SU-DHL-6 (cell line): ENCODE measurements at regions not wholly inside any gene's neighbourhood (a gene's known extent, or its start where the extent isn't known, plus 50 kb on each side); places are given as distances from the start of the nearest gene placed in this dataset.

ENCODE experiments used
- H2AFZ ChIP-seq: fragments of 200-600 bp; sonication (generic); 2 replicates; pipeline ENCODE4 v1.6.1; 2014; ENCODE audit warnings: low read depth, mild to moderate bottlenecking, moderate library complexity, mixed read lengths, antibody characterized with exemption, low read length; ENCODE audit not compliant: severe bottlenecking
- H3F3A ChIP-seq: fragments of 200-600 bp; shearing (Covaris generic); 2 replicates; pipeline ENCODE4 v1.6.0; 2016; ENCODE audit warnings: antibody characterized with exemption, mild to moderate bottlenecking; ENCODE audit not compliant: insufficient read depth
- H3K27ac ChIP-seq: fragments of 200-600 bp; sonication (generic); 2 replicates; pipeline ENCODE4 v1.5.1; 2016; ENCODE audit warnings: low read depth, mild to moderate bottlenecking, low read length, moderate library complexity, mixed read lengths
- H3K27me3 ChIP-seq: fragments of 200-600 bp; sonication (generic), shearing (Covaris generic); 2 replicates; pipeline ENCODE4 v1.6.0; 2014; ENCODE audit warnings: mild to moderate bottlenecking, low read length
- H3K36me3 ChIP-seq: fragments of 200-600 bp; sonication (generic); 2 replicates; pipeline ENCODE4 v1.6.1; 2014; ENCODE audit warnings: mild to moderate bottlenecking, low read length, mixed read lengths
- H3K4me2 ChIP-seq: fragments of 300-600, 200-600 bp; shearing (Covaris generic), sonication (generic); 2 replicates; pipeline ENCODE4 v1.6.0; 2014; ENCODE audit warnings: low read length, low read depth, mild to moderate bottlenecking; ENCODE audit not compliant: poor library complexity, severe bottlenecking
- H3K4me3 ChIP-seq: fragments of 200-600 bp; sonication (generic); 2 replicates; pipeline ENCODE4 v1.5.1; 2014; ENCODE audit warnings: antibody characterized with exemption, low read length, mild to moderate bottlenecking, mixed read lengths; ENCODE audit not compliant: insufficient read depth, poor library complexity, severe bottlenecking
- H3K79me2 ChIP-seq: fragments of 200-600 bp; sonication (generic); 2 replicates; pipeline ENCODE4 v1.6.1; 2014; ENCODE audit warnings: mild to moderate bottlenecking, low read length, moderate library complexity; ENCODE audit not compliant: insufficient read depth
- H3K9ac ChIP-seq: fragments of 200-600 bp; sonication (generic); 2 replicates; pipeline ENCODE4 v1.7.0; 2014; ENCODE audit warnings: mild to moderate bottlenecking, low read length
- H3K9me2 ChIP-seq: fragments of 200-600 bp; sonication (generic); replicated peaks from 2 replicates; pipeline ENCODE4 v1.6.1; 2014; ENCODE audit warnings: low read length; ENCODE audit not compliant: insufficient read depth
- H3K9me3 ChIP-seq: fragments of 200-600 bp; sonication (generic); 2 replicates; pipeline ENCODE4 v1.6.1; 2014; ENCODE audit warnings: low read length, mixed read lengths; ENCODE audit not compliant: insufficient read depth
- H4K20me1 ChIP-seq: fragments of 200-600 bp; sonication (generic); 2 replicates; pipeline ENCODE4 v1.6.1; 2014; ENCODE audit warnings: low read depth, mild to moderate bottlenecking, antibody characterized with exemption, low read length, moderate library complexity, mixed read lengths
- EZH2phosphoT487 ChIP-seq: fragments of 200-600 bp; sonication (generic), shearing (Covaris generic); conservative IDR thresholded peaks from 2 replicates; pipeline ENCODE4 v1.6.1; 2018; ENCODE audit warnings: mild to moderate bottlenecking, antibody characterized with exemption, low read length, moderate library complexity, mixed read lengths
- TF ChIP-seq, protein P1 (sequence below): fragments of 200-600 bp; sonication (generic); IDR thresholded peaks from one replicate; pipeline ENCODE4 v1.5.1; 2017; ENCODE audit warnings: antibody characterized with exemption, mild to moderate bottlenecking, low read length, moderate library complexity; ENCODE audit not compliant: insufficient read depth, poor library complexity, severe bottlenecking

DNA sequence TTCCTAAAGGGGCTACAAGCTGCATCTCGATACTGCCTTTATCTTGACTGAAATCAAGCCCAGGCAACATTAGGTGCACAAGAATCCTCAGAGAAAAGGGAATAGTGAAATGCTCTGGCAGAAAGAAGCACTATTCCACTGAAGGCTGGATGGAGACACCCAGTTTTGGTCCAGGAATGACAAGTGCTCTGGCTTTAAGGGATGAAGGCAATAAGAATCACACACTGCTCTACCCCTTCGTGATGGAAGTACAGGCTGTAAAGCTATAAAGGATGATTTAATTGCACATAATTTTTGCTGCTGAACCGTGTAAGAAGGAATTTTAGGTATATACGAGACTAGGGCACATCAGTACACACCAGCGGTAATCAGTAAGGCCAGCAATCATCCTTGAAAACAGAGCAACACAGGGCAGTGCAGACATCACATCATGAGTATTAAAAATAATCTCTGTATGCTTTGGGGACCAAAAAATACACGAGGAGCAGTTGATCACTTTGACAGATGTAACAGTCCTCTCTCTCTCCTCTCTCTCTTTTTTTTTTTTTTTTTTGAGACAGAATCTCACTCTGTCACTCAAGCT, 414.6 kb upstream of the TBL1XR1 start:
- no peaks in the 10 kb centered on the region for H3K9me3 ChIP-seq
- no peak for TF ChIP-seq EZH2phosphoT487
- TF ChIP-seq, protein P1, sequence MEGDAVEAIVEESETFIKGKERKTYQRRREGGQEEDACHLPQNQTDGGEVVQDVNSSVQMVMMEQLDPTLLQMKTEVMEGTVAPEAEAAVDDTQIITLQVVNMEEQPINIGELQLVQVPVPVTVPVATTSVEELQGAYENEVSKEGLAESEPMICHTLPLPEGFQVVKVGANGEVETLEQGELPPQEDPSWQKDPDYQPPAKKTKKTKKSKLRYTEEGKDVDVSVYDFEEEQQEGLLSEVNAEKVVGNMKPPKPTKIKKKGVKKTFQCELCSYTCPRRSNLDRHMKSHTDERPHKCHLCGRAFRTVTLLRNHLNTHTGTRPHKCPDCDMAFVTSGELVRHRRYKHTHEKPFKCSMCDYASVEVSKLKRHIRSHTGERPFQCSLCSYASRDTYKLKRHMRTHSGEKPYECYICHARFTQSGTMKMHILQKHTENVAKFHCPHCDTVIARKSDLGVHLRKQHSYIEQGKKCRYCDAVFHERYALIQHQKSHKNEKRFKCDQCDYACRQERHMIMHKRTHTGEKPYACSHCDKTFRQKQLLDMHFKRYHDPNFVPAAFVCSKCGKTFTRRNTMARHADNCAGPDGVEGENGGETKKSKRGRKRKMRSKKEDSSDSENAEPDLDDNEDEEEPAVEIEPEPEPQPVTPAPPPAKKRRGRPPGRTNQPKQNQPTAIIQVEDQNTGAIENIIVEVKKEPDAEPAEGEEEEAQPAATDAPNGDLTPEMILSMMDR: no peak
- no peak overlapping the region for H3K9ac ChIP-seq
- no peaks in the 10 kb centered on the region for H3K36me3 ChIP-seq
- H4K20me1 ChIP-seq: no peaks in the 10 kb centered on the region
- H2AFZ ChIP-seq: no peak overlapping the region
- no peak overlapping the region for H3K4me2 ChIP-seq
- H3K4me3 ChIP-seq: no peak overlapping the region
- H3K9me2 ChIP-seq: no peaks in the 10 kb centered on the region
- H3F3A ChIP-seq: no peaks in the 10 kb centered on the region
- H3K27me3 ChIP-seq: no peaks in the 10 kb centered on the region
- H3K79me2 ChIP-seq: no peaks in the 10 kb centered on the region
- H3K27ac ChIP-seq: no peak overlapping the region

- Histone ChIP-seq H3K4me3 (no peak overlapping the region), H3K27ac (no peak overlapping the region), H3K9me3 (no peaks in the 10 kb centered on the region), H4K20me1 (no peaks in the 10 kb centered on the region), H3K36me3 (no peaks in the 10 kb centered on the region), H3K9ac (no peak overlapping the region), H3K9me2 (no peaks in the 10 kb centered on the region), H3F3A (no peaks in the 10 kb centered on the region), H3K27me3 (no peaks in the 10 kb centered on the region), H3K79me2 (no peaks in the 10 kb centered on the region), H2AFZ (no peak overlapping the region), H3K4me2 (no peak overlapping the region)
- TF ChIP-seq EZH2phosphoT487: no peak
- TF ChIP-seq, protein P1: no peak
Observed at GRCh38 chr3:177613901-177614300, 416.6 kb upstream of the TBL1XR1 start.

DNA sequence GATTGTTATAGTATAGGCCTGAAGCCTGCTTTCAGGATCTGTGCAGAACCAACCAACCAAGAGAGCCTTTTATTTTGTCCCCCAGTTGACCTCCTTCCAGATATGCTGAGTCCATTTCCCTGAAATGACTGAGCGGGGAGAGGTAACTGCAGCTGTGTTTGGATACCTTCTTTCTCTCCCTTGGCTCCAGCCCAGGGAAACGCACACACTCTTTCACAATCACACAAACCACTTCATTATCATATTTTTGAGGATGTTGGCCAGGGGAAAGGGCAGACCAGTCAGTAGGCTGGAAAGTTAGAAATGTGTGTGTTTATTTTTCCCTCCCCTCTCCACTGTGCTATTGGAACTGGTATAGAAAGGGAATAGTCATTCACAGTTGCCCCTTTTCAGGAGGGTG, 417.7 kb upstream of the TBL1XR1 start:
- Histone ChIP-seq H3K4me3 (no peak overlapping the region), H3F3A (no peaks in the 10 kb centered on the region), H3K9me2 (no peaks in the 10 kb centered on the region), H3K4me2 (no peak overlapping the region), H3K79me2 (no peaks in the 10 kb centered on the region), H3K9me3 (no peaks in the 10 kb centered on the region), H4K20me1 (no peaks in the 10 kb centered on the region), H3K9ac (no peak overlapping the region), H3K27ac (no peak overlapping the region), H3K36me3 (no peaks in the 10 kb centered on the region), H3K27me3 (no peaks in the 10 kb centered on the region), H2AFZ (no peak overlapping the region)
- TF ChIP-seq, protein P1: no peak
- no peak for TF ChIP-seq EZH2phosphoT487
